ENCODE measurements at regions not wholly inside any gene's neighbourhood (a gene's known extent, or its start where the extent isn't known, plus 50 kb on each side); places are given as distances from the start of the nearest gene placed in this dataset.

- ChIA-PET POLR2A (no interaction called here), CTCF (interaction anchor here (0.7 kb wide), 1 partner anchor 399 kb away, joined by 3 read pairs; no protein-coding TSS in a partner anchor)
- BruUV-seq (replicated peaks): no TSS peak
- Mint-ChIP-seq H3K4me3 (ENCODE audit: unreplicated experiment) (no peak overlapping the region), H3K36me3 (ENCODE audit: insufficient read depth, unreplicated experiment) (no peaks in the 10 kb centered on the region), H3K27ac (ENCODE audit: low read depth, unreplicated experiment) (no peak overlapping the region), H3K4me1 (ENCODE audit: insufficient read depth, unreplicated experiment) (no peaks in the 10 kb centered on the region), H3K27me3 (ENCODE audit: insufficient read depth, unreplicated experiment) (no peaks in the 10 kb centered on the region), H3K9me3 (ENCODE audit: unreplicated experiment) (no peaks in the 10 kb centered on the region)
- DNase-seq (ENCODE audit: unreplicated experiment): no peak
- intact Hi-C loops (cut with micrococcal nuclease): no loop called here
- no peak for TF ChIP-seq CTCF (IDR thresholded peaks at IDR 0.05; ENCODE audit: unreplicated experiment)
These were observed 98.0 kb downstream of the VEGFA start for GRCh38 chr6:43867996-43868395.

- ChIA-PET POLR2A (no interaction called here), CTCF (interaction anchor here (0.6 kb wide), 1 partner anchor 346 kb away, joined by 3 read pairs; no protein-coding TSS in a partner anchor)
- H3K4me3 Mint-ChIP-seq (ENCODE audit: unreplicated experiment): no peak overlapping the region
- no peaks in the 10 kb centered on the region for H3K9me3 Mint-ChIP-seq (ENCODE audit: unreplicated experiment)
- no peak for DNase-seq (ENCODE audit: unreplicated experiment)
- no peak overlapping the region for H3K27ac Mint-ChIP-seq (ENCODE audit: low read depth, unreplicated experiment)
- no peaks in the 10 kb centered on the region for H3K27me3 Mint-ChIP-seq (ENCODE audit: insufficient read depth, unreplicated experiment)
- no peak for TF ChIP-seq CTCF (IDR thresholded peaks at IDR 0.05; ENCODE audit: unreplicated experiment)
- intact Hi-C loops (cut with micrococcal nuclease): no loop called here
- no peaks in the 10 kb centered on the region for H3K4me1 Mint-ChIP-seq (ENCODE audit: insufficient read depth, unreplicated experiment)
- BruUV-seq (replicated peaks): no TSS peak
- H3K36me3 Mint-ChIP-seq (ENCODE audit: insufficient read depth, unreplicated experiment): no peaks in the 10 kb centered on the region
These were observed 97.2 kb downstream of the VEGFA start for GRCh38 chr6:43867246-43867645.

- CTCF ChIA-PET: no interaction called here
- intact Hi-C loops (cut with micrococcal nuclease): no loop called here
- Mint-ChIP-seq H3K36me3 (ENCODE audit: insufficient read depth, unreplicated experiment) (no peaks in the 10 kb centered on the region), H3K9me3 (ENCODE audit: unreplicated experiment) (no peaks in the 10 kb centered on the region), H3K27me3 (ENCODE audit: insufficient read depth, unreplicated experiment) (no peaks in the 10 kb centered on the region), H3K4me3 (ENCODE audit: unreplicated experiment) (no peak overlapping the region), H3K4me1 (ENCODE audit: insufficient read depth, unreplicated experiment) (no peaks in the 10 kb centered on the region), H3K27ac (ENCODE audit: low read depth, unreplicated experiment) (no peak overlapping the region)
- no TSS peak for BruUV-seq (replicated peaks)
- TF ChIP-seq CTCF (IDR thresholded peaks at IDR 0.05; ENCODE audit: unreplicated experiment): no peak
- POLR2A ChIA-PET: no interaction called here
- DNase-seq (ENCODE audit: unreplicated experiment): no peak
These were observed 96.1 kb downstream of the VEGFA start for GRCh38 chr6:43865932-43866645.

GRCh38 chr6:43865086-43865485 is 95.1 kb downstream of the VEGFA start:
- POLR2A ChIA-PET: no interaction called here
- no peak for DNase-seq (ENCODE audit: unreplicated experiment)
- Mint-ChIP-seq H3K27ac (ENCODE audit: low read depth, unreplicated experiment) (no peak overlapping the region), H3K4me1 (ENCODE audit: insufficient read depth, unreplicated experiment) (no peaks in the 10 kb centered on the region), H3K9me3 (ENCODE audit: unreplicated experiment) (no peaks in the 10 kb centered on the region), H3K36me3 (ENCODE audit: insufficient read depth, unreplicated experiment) (no peaks in the 10 kb centered on the region), H3K27me3 (ENCODE audit: insufficient read depth, unreplicated experiment) (no peaks in the 10 kb centered on the region), H3K4me3 (ENCODE audit: unreplicated experiment) (no peak overlapping the region)
- intact Hi-C loops (cut with micrococcal nuclease): no loop called here
- CTCF ChIA-PET: no interaction called here
- BruUV-seq (replicated peaks): no TSS peak
- TF ChIP-seq CTCF (IDR thresholded peaks at IDR 0.05; ENCODE audit: unreplicated experiment): no peak

Measured in MCF 10A (cell line).